T-helper 9 cell (primary cell): ENCODE measurements at regions not wholly inside any gene's neighbourhood (a gene's known extent, or its start where the extent isn't known, plus 50 kb on each side); places are given as distances from the start of the nearest gene placed in this dataset.
"Not testable (repeated sequence)": the region's sequence is repeated elsewhere in the genome, so short reads cannot be mapped to it uniquely, and the experiment has no call there.

Experiments used
- DNase-seq: peaks from one replicate; pipeline ENCODE4 v3.0.0-alpha.2; 2020

- DNase-seq, result no peak
These were observed 1284.1 kb upstream of the GYPC start for GRCh38 chr2:125371867-125372266.

- no peak for DNase-seq
These were observed 1282.7 kb upstream of the GYPC start for GRCh38 chr2:125373293-125373692.

DNA sequence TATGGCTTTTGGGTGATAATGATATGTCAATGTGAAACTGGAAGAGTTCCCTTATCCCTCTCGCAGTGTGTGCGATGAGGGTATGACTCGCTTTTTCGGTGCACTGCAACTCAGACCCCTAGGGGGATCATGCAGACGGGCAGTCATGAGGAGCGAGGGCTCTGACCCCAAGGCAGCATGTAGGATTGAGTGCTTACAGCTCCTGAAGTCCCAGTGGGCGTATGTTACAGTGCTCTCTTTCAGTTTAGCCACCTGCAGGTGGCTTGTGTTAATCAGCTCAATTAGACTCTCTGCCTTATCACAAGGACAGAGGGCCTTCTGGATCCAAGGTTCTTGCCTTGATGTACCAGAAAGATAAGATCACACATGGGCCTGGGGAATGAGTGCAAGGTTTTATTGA lies 1269.9 kb upstream of the GYPC start:
- no peak for DNase-seq

GRCh38 chr2:125397535-125398251 lies 1258.3 kb upstream of the GYPC start:
- no peak for DNase-seq

- DNase-seq, result no peak
These were observed 1257.0 kb upstream of the GYPC start for GRCh38 chr2:125398738-125399524.

DNA sequence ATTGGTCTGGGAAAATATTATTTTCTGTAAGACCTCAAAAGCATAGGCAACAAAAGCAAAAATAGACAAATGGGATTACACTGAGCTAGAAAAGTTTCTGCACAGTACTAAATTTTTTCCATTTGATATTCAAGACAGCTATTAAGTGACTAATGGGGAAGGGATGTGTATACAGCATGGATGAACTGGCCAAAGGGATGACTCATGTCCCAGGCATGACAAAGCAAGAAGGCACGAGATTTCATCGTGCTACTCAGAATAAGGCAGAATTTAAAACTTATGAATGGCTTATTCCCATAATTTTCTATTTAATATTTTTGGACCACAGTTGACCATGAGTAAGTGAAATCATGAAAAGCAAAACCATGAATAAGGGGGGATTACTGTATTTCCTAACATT lies 1250.1 kb upstream of the GYPC start:
- no peak for DNase-seq

GRCh38 chr2:125408874-125409538 lies 1247.0 kb upstream of the GYPC start:
- DNase-seq, result no peak

GRCh38 chr2:125418483-125418882 lies 1237.5 kb upstream of the GYPC start:
- DNase-seq, result no peak

GRCh38 chr2:125422198-125422770 lies 1233.7 kb upstream of the GYPC start:
- DNase-seq, result not testable (repeated sequence)

DNA sequence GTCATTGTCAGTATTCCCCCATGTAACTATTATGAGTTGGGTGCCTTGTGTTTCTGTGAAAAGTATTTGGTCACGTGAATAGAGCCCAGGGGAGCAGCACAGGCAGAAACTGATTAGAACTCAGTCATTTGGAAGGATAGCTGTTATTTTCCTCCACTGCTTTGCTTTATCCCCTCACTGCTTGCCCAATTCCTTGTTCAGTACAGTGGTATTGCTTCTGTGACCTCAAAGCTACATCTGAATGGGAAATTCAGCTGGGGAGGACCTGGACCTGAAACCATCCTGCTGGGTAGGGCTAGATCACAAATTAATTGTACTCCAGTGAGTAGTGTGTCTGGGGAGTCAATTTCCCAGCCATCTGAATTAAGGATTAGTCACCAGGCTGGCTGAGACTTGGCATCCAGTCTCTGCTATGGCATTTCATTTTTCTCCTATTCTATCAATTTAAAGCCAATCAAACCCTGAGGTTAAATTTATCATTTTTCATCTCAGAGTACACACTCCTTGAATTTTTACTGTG lies 1231.6 kb upstream of the GYPC start:
- DNase-seq, result no peak

DNA sequence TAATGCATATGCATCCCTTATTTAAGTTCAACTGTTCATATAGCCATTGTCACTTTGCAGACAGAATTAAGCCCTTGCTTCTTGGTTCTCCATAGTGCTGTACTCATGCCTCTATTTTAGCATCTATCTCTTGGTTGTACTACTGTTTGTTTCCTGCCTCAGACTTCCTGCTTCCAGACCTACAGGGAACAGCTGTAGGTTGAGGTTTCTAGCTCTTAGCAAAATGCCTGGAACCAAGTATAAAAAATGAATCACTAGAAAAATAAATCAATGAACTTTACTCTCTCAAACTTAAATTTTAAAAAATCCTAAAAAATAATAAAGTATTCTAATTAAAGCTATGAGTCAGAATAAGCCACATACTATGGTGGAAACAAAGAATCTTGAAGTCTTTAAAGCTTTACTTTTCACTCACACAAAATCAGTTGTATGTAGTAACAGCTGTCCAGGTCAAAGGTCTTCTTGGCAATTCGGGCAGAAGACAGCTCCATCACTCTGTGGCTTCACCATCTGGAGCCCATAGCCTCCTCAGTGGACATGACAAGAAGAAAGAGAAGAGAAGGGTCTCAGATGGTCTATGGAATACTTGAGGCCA lies 1228.1 kb upstream of the GYPC start:
- DNase-seq, result no peak

- no peak for DNase-seq
These were observed 1211.9 kb upstream of the GYPC start for GRCh38 chr2:125444106-125444505.

DNA sequence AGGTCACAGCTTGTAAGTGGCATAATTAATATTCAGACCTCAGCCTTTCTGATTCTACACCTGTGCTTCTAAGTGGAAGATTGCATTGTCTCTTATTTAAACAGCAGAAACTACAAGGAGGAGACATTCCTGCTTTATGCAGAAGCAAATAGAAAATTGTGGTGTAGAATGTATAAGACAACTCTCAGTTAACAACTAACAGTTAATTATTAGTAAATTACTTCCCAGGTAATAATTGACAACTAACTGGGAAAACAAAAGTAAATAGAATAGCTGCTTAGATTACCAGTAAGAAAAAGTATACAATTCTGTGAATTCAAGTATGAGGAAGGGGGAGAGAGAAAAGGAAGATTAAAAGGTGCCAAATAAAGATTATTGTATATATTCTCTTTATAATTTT lies 1210.5 kb upstream of the GYPC start:
- no peak for DNase-seq

DNA sequence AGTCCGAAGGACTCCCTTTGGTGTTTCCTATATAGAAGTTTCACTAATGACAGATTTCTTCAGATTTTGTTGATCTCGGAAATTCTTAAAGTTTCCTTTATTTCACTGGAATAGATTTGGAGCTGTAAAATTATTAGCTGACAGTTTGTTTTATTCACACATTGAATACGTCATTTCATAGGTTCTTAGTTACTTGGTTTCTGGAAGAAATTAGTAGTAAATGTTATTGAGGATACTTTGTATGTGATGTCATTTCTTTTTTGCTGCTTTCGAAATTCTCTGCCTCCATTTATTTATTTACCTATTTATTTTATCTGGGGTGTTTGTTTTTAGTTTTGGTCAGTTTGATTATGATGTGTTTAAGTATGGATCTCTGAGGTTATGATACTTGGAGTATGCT lies 1205.9 kb upstream of the GYPC start:
- DNase-seq, result no peak

GRCh38 chr2:125455110-125455509 lies 1200.8 kb upstream of the GYPC start:
- no peak for DNase-seq

GRCh38 chr2:125456693-125457363 lies 1199.1 kb upstream of the GYPC start:
- DNase-seq, result no peak

- DNase-seq, result no peak
These were observed 1184.0 kb upstream of the GYPC start for GRCh38 chr2:125471963-125472362.

DNA sequence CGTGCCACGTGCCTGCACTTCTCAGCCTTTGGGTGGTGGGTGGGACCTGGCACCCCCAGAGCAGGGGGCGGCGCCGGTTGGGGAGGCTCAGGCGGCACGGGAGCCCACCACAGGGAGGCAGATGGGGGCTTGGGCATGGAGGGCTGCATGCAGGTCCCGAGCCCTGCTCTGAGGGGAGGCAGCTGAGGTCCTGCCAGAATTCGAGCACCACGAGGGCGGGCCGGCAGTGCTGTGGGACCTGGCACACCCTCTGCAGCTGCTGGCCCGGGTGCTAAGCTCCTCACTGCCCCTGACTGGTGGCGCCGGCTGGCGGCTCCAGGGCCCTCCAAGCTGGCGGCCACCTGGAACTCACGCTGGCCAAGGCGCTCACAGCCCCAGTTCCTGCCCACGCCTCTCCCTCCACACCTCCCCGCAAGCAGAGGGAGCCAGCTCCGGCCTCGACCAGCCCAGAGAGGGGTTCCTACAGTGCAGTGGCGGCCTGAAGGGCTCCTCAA lies 1176.8 kb upstream of the GYPC start:
- DNase-seq, result no peak

DNA sequence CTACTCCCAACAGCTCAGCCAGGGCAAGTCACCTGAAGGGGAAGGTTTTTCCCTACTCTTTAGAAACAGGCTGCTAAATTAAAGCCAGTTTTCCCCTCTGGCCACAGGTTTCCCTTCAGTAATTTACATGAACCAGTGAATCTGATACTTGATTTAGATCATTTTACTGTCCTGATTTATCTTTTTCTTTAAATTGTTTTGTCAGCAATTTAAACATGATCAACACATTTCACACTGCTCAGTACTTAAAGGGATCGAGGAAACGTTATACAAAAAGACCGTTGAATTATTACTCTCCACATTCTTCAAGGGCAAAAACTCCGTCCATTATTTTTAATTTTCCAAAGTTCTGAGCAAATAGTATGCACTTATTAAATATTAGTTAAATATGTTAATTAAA lies 1165.7 kb upstream of the GYPC start:
- no peak for DNase-seq

DNA sequence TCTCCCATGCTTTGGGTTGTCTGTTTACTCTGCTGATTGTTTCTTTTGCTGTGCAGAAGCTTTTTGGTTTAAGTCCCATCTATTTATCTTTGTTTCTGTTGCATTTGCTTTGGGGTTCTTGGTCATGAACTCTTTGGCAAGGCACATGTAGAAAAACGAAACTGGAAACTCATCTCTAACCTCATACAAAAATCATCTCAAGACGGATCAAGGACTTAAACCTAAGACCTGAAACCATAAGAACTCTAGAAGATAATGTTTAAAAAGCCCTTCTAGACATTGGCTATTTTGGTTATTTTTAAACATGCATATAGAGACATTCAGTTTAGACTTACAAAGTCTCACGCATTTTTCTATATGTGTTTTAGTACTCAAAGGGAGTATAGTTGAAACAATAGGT lies 1164.3 kb upstream of the GYPC start:
- DNase-seq, result no peak

- no peak for DNase-seq
These were observed 1143.6 kb upstream of the GYPC start for GRCh38 chr2:125512313-125512712.

- DNase-seq, result no peak
These were observed 1139.4 kb upstream of the GYPC start for GRCh38 chr2:125516496-125517109.
